HEK293T (cell line): ENCODE measurements at regions not wholly inside any gene's neighbourhood (a gene's known extent, or its start where the extent isn't known, plus 50 kb on each side); places are given as distances from the start of the nearest gene placed in this dataset.

Source experiments
- ARNT ChIP-seq: fragments of 450-650 bp; IDR thresholded peaks from 2 replicates; pipeline ENCODE4 v1.6.1; 2017; ENCODE audit warnings: mild to moderate bottlenecking
- BHLHE40 ChIP-seq: fragments of 450-650 bp; IDR thresholded peaks from 2 replicates; pipeline ENCODE4 v1.6.1; 2016; ENCODE audit warnings: mild to moderate bottlenecking, moderate library complexity, borderline replicate concordance
- CTBP1 ChIP-seq: fragments of 450-650 bp; IDR thresholded peaks from 2 replicates; pipeline ENCODE4 v1.6.1; 2016; ENCODE audit warnings: borderline replicate concordance
- ELF4 ChIP-seq: fragments of 450-650 bp; IDR thresholded peaks from 2 replicates; pipeline ENCODE4 v1.6.1; 2017; ENCODE audit warnings: antibody characterized with exemption
- FOXK2 ChIP-seq: fragments of 450-650 bp; IDR thresholded peaks from 2 replicates; pipeline ENCODE4 v1.6.1; 2016; ENCODE audit warnings: mild to moderate bottlenecking
- FOXM1 ChIP-seq: fragments of 450-650 bp; IDR thresholded peaks from 2 replicates; pipeline ENCODE4 v1.6.1; 2017; ENCODE audit warnings: mild to moderate bottlenecking, borderline replicate concordance
- HDGF ChIP-seq: fragments of 450-650 bp; IDR thresholded peaks from 2 replicates; pipeline ENCODE4 v1.6.1; 2017; ENCODE audit warnings: antibody characterized with exemption, borderline replicate concordance
- LEF1 ChIP-seq: fragments of 450-650 bp; IDR thresholded peaks from 2 replicates; pipeline ENCODE4 v1.6.1; 2017; ENCODE audit warnings: mild to moderate bottlenecking, borderline replicate concordance
- SP1 ChIP-seq: fragments of 450-650 bp; IDR thresholded peaks from 2 replicates; pipeline ENCODE4 v1.6.1; 2017
- SUZ12 ChIP-seq: fragments of 450-650 bp; IDR thresholded peaks from 2 replicates; pipeline ENCODE4 v1.6.1; 2016; ENCODE audit warnings: mild to moderate bottlenecking
- TF ChIP-seq, protein P1 (sequence below): fragments of 450-650 bp; IDR thresholded peaks from 2 replicates; pipeline ENCODE4 v1.6.1; 2016

DNA sequence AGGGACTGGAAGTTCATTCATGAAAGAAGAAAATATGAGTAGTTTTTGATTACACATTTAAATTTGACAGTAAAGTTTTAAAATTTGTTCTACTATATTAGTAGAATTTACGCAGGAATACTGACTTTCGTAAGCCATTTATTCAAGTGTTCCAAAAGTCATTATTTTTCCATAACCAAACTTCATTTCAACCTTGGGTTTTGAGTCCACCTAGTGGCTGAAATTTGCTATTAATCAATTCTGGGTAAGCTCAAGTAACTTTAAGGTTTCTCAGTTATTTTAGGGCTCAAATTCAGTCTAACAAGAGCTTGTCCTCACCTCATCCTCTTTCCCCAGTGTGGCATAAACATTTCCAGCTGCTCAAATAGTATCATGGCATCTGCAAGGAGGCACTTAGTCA lies 175.4 kb downstream of the SH3BGRL start:
- TF ChIP-seq BHLHE40 (no peak), FOXK2 (no peak), CTBP1 (no peak), HDGF (no peak), LEF1 (no peak), SP1 (no peak), SUZ12 (no peak), ARNT (no peak), FOXM1 (no peak), ELF4 (no peak)
- TF ChIP-seq, protein P1, sequence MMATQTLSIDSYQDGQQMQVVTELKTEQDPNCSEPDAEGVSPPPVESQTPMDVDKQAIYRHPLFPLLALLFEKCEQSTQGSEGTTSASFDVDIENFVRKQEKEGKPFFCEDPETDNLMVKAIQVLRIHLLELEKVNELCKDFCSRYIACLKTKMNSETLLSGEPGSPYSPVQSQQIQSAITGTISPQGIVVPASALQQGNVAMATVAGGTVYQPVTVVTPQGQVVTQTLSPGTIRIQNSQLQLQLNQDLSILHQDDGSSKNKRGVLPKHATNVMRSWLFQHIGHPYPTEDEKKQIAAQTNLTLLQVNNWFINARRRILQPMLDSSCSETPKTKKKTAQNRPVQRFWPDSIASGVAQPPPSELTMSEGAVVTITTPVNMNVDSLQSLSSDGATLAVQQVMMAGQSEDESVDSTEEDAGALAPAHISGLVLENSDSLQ, result no peak
